ENCODE measurements at regions not wholly inside any gene's neighbourhood (a gene's known extent, or its start where the extent isn't known, plus 50 kb on each side); places are given as distances from the start of the nearest gene placed in this dataset.

- TF ChIP-seq SMC3 (IDR thresholded peaks at IDR 0.05; ENCODE audit: low read depth, low read length) (no peak), POLR2A (IDR thresholded peaks at IDR 0.05; ENCODE audit: low read depth, low read length) (no peak)
- TF ChIP-seq, protein P1, sequence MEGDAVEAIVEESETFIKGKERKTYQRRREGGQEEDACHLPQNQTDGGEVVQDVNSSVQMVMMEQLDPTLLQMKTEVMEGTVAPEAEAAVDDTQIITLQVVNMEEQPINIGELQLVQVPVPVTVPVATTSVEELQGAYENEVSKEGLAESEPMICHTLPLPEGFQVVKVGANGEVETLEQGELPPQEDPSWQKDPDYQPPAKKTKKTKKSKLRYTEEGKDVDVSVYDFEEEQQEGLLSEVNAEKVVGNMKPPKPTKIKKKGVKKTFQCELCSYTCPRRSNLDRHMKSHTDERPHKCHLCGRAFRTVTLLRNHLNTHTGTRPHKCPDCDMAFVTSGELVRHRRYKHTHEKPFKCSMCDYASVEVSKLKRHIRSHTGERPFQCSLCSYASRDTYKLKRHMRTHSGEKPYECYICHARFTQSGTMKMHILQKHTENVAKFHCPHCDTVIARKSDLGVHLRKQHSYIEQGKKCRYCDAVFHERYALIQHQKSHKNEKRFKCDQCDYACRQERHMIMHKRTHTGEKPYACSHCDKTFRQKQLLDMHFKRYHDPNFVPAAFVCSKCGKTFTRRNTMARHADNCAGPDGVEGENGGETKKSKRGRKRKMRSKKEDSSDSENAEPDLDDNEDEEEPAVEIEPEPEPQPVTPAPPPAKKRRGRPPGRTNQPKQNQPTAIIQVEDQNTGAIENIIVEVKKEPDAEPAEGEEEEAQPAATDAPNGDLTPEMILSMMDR (conservative IDR thresholded peaks at IDR 0.05; ENCODE audit: low read depth, low read length): no peak
Measured at GRCh38 chr6:148105695-148106094, 236.9 kb upstream of the SASH1 start.

Data from IMR-90 (cell line).